Endothelial cell of umbilical vein (primary cell): ENCODE measurements at regions not wholly inside any gene's neighbourhood (a gene's known extent, or its start where the extent isn't known, plus 50 kb on each side); places are given as distances from the start of the nearest gene placed in this dataset.

Experiments
- BruUV-seq: library from RNA; stranded (reverse); fragments of 400-500 nt; replicated peaks from 2 replicates; lab custom pipeline; 2021; lab: Mats Ljungman, UMichigan
- CTCF ChIA-PET: fragments of 300-600, 350-600 bp; sonication (Branson Sonifier 250); formaldehyde crosslinking; loops from one replicate; lab custom pipeline; 2021; ENCODE audit warnings: antibody characterized with exemption, inconsistent platforms; lab: Charles Lee
- POLR2A ChIA-PET: fragments of 300-600, 350-600 bp; sonication (Branson Sonifier 250); formaldehyde crosslinking; loops from one replicate; lab custom pipeline; 2021; ENCODE audit warnings: antibody characterized with exemption, inconsistent platforms; lab: Charles Lee
- DNase-seq: peaks from one replicate; pipeline ENCODE4 v3.0.0-alpha.2; 2011; ENCODE audit warnings: low read depth, low spot score
- FAIRE-seq: peaks from 2 replicates; lab custom pipeline; 2011; peaks lifted over from hg19 to GRCh38; lab: Jason Lieb, UNC
- H2AFZ ChIP-seq: 2 replicates; pipeline ENCODE4 v1.6.0; 2012; ENCODE audit warnings: low read depth, low read length, control low read depth, inconsistent platforms
- H3K27ac ChIP-seq: 2 replicates; pipeline ENCODE4 v1.5.1; 2011; ENCODE audit warnings: low read depth, mild to moderate bottlenecking, control low read depth, low read length, moderate library complexity; ENCODE audit not compliant: insufficient read depth
- H3K27me3 ChIP-seq, 2 experiments: 2 replicates each; pipeline versions ENCODE4 v1.6.0 to v1.6.1; 2011; ENCODE audit warnings: low read length in 2 of 2, mixed read lengths in 1 of 2; ENCODE audit not compliant: control insufficient read depth in 2 of 2, insufficient read depth in 2 of 2
- H3K36me3 ChIP-seq, 2 experiments: 2 replicates in 1 of 2; 3 replicates in 1 of 2; pipeline ENCODE4 v1.5.1; 2011; ENCODE audit warnings: low read length in 2 of 2, mild to moderate bottlenecking in 1 of 2, moderate library complexity in 1 of 2; ENCODE audit not compliant: control insufficient read depth in 2 of 2, insufficient read depth in 2 of 2; ENCODE audit errors: extremely low read depth in 1 of 2
- H3K4me1 ChIP-seq: 3 replicates; pipeline ENCODE4 v1.5.1; 2011; ENCODE audit warnings: mild to moderate bottlenecking, low read length; ENCODE audit not compliant: control insufficient read depth, insufficient read depth; ENCODE audit errors: extremely low read depth
- H3K4me2 ChIP-seq: 2 replicates; pipeline ENCODE4 v1.6.1; 2011; ENCODE audit warnings: low read length, control low read depth, mixed read lengths; ENCODE audit not compliant: insufficient read depth
- H3K4me3 ChIP-seq, 3 experiments: fragments of 200-600 bp in 1 of 3; sonication (generic), shearing (Covaris generic) in 1 of 3; replicated peaks in 1 of 3; 2 replicates each; pipeline ENCODE4 v1.5.1; 2011 to 2016; ENCODE audit warnings: control low read depth in 3 of 3, low read length in 3 of 3, mild to moderate bottlenecking in 2 of 3, inconsistent platforms in 1 of 3, low read depth in 1 of 3, moderate library complexity in 1 of 3; ENCODE audit not compliant: insufficient read depth in 1 of 3
- H3K79me2 ChIP-seq: 2 replicates; pipeline ENCODE4 v1.6.0; 2012; ENCODE audit warnings: low read length, inconsistent platforms; ENCODE audit not compliant: control insufficient read depth, insufficient read depth
- H3K9ac ChIP-seq: replicated peaks from 2 replicates; pipeline ENCODE3; 2011; ENCODE audit warnings: low read length, control low read depth; ENCODE audit not compliant: insufficient read depth; ENCODE audit errors: extremely low read depth
- H3K9me1 ChIP-seq: replicated peaks from 3 replicates; pipeline ENCODE4 v1.6.0; 2011; ENCODE audit warnings: mild to moderate bottlenecking, low read length; ENCODE audit not compliant: control insufficient read depth, insufficient read depth; ENCODE audit errors: extremely low read depth
- H3K9me3 ChIP-seq: replicated peaks from 2 replicates; pipeline ENCODE4 v1.5.1; 2012; ENCODE audit warnings: low read length, inconsistent platforms; ENCODE audit not compliant: control insufficient read depth, insufficient read depth
- H4K20me1 ChIP-seq: replicated peaks from 2 replicates; pipeline ENCODE3; 2011; ENCODE audit warnings: mild to moderate bottlenecking, low read length; ENCODE audit not compliant: control insufficient read depth, insufficient read depth; ENCODE audit errors: extremely low read depth
- CTCF ChIP-seq, 2 donors: IDR thresholded peaks; 1 replicate in 1 of 2; 2 replicates in 1 of 2; pipeline ENCODE4 v1.5.1; 2011; ENCODE audit warnings: low read length in 2 of 2, mild to moderate bottlenecking in 2 of 2, moderate library complexity in 2 of 2, control low read depth in 1 of 2, inconsistent platforms in 1 of 2, low read depth in 1 of 2; ENCODE audit not compliant: insufficient read depth in 1 of 2; ENCODE audit errors: extremely low read depth in 1 of 2
- EZH2 ChIP-seq: IDR thresholded peaks from 2 replicates; pipeline ENCODE4 v1.6.1; 2012; ENCODE audit warnings: borderline replicate concordance, low read depth, mild to moderate bottlenecking, moderate library complexity, low read length, inconsistent platforms; ENCODE audit not compliant: severe bottlenecking
- FOS ChIP-seq: IDR thresholded peaks from 2 replicates; pipeline ENCODE4 v1.6.1; 2011; ENCODE audit warnings: mild to moderate bottlenecking, low read length, moderate library complexity, borderline replicate concordance; ENCODE audit not compliant: insufficient read depth
- GATA2 ChIP-seq: IDR thresholded peaks from 2 replicates; pipeline ENCODE4 v1.7.0; 2011; ENCODE audit warnings: low read depth, mild to moderate bottlenecking, moderate library complexity, mixed read lengths, low read length; ENCODE audit not compliant: insufficient read length, insufficient read depth
- JUN ChIP-seq: IDR thresholded peaks from 2 replicates; pipeline ENCODE4 v1.6.1; 2011; ENCODE audit warnings: borderline replicate concordance, low read depth; ENCODE audit not compliant: insufficient read length, insufficient read depth
- MAX ChIP-seq: IDR thresholded peaks from 2 replicates; pipeline ENCODE4 v1.6.1; 2011; ENCODE audit not compliant: insufficient read depth, insufficient read length
- MYC ChIP-seq: IDR thresholded peaks from one replicate; pipeline ENCODE4 v1.6.1; 2011; ENCODE audit warnings: mild to moderate bottlenecking, low read depth, low read length
- POLR2A ChIP-seq: IDR thresholded peaks from 2 replicates; pipeline ENCODE4 v1.6.1; 2012; ENCODE audit warnings: low read depth, mild to moderate bottlenecking, control low read depth, low read length
- POLR2AphosphoS5 ChIP-seq: IDR thresholded peaks from 2 replicates; pipeline ENCODE4 v1.6.1; 2012; ENCODE audit warnings: low read depth, mild to moderate bottlenecking, control low read depth, low read length, moderate library complexity; ENCODE audit not compliant: insufficient read depth
- dilution Hi-C: fragments of 300-500 bp; cut with MboI; formaldehyde crosslinking; loops from one replicate; pipeline ENCODE4 v1.15.0; 2019; ENCODE audit warnings: low sequenced_read_pairs; ENCODE audit not compliant: extremely low pct_ligation_motif_present
- intact Hi-C: fragments of 100-400 bp; cut with micrococcal nuclease; formaldehyde crosslinking; loops from one replicate; pipeline ENCODE4 v1.10.0; 2022

GRCh38 chr2:81853341-81853740 is 1548.8 kb upstream of the LRRTM1 start:
- no peak overlapping the region for H2AFZ ChIP-seq
- no peak for DNase-seq
- CTCF ChIA-PET: interaction anchor here (0.7 kb wide), 1 partner anchor 1232 kb away, joined by 3 read pairs; no protein-coding TSS in a partner anchor
- H3K4me2 ChIP-seq: no peak overlapping the region
- dilution Hi-C loops (no loop called here), intact Hi-C loops (no loop called here)
- TF ChIP-seq CTCF (IDR thresholded peaks at IDR 0.05; ENCODE audit: extremely low read depth in 1 of 2, insufficient read depth in 1 of 2, low read depth in 1 of 2, low read length in 2 of 2) (no peak), MAX (no peak), MYC (no peak), GATA2 (no peak), JUN (no peak), EZH2 (no peak), FOS (no peak), POLR2AphosphoS5 (no peak), POLR2A (no peak)
- no peaks in the 10 kb centered on the region for H3K27me3 ChIP-seq
- H3K36me3 ChIP-seq: no peaks in the 10 kb centered on the region
- no peaks in the 10 kb centered on the region for H3K9me1 ChIP-seq
- no TSS peak for BruUV-seq
- POLR2A ChIA-PET: no interaction called here
- H3K79me2 ChIP-seq: no peaks in the 10 kb centered on the region
- no peaks in the 10 kb centered on the region for H3K4me1 ChIP-seq
- H4K20me1 ChIP-seq: no peaks in the 10 kb centered on the region
- H3K27ac ChIP-seq: no peak overlapping the region
- peaks cover 2% of the 10 kb centered on the region for H3K9me3 ChIP-seq
- no peak overlapping the region for H3K4me3 ChIP-seq
- FAIRE-seq: no peak
- no peak overlapping the region for H3K9ac ChIP-seq
